ENCODE measurements at regions not wholly inside any gene's neighbourhood (a gene's known extent, or its start where the extent isn't known, plus 50 kb on each side); places are given as distances from the start of the nearest gene placed in this dataset.

- Histone ChIP-seq H3K4me2 (ENCODE audit: low read length) (no peak overlapping the region), H3K27ac (no peak overlapping the region), H3K79me2 (no peaks in the 10 kb centered on the region), H3K36me3 (ENCODE audit: control insufficient read depth, insufficient read depth, low read length) (no peaks in the 10 kb centered on the region), H2AFZ (no peak overlapping the region), H3K27me3 (ENCODE audit: control insufficient read depth, insufficient read depth, low read length) (no peaks in the 10 kb centered on the region), H3K4me3 (ENCODE audit: low read depth, low read length) (no peak overlapping the region), H3K9ac (no peak overlapping the region), H3K9me3 (ENCODE audit: control insufficient read depth, low read length) (no peaks in the 10 kb centered on the region), H3K4me1 (no peaks in the 10 kb centered on the region)
- TF ChIP-seq CTCF (IDR thresholded peaks at IDR 0.05), result no peak
Observed at GRCh38 chr1:83505148-83505547, 493.8 kb downstream of the TTLL7 start.

- no peak overlapping the region for H2AFZ ChIP-seq
- H3K4me2 ChIP-seq (ENCODE audit: low read length), result no peak overlapping the region
- TF ChIP-seq CTCF (IDR thresholded peaks at IDR 0.05), result no peak
- no peak overlapping the region for H3K27ac ChIP-seq
- H3K4me3 ChIP-seq (ENCODE audit: low read depth, low read length), result no peak overlapping the region
- no peaks in the 10 kb centered on the region for H3K9me3 ChIP-seq (ENCODE audit: control insufficient read depth, low read length)
- no peaks in the 10 kb centered on the region for H3K36me3 ChIP-seq (ENCODE audit: control insufficient read depth, insufficient read depth, low read length)
- H3K9ac ChIP-seq, result no peak overlapping the region
- no peaks in the 10 kb centered on the region for H3K79me2 ChIP-seq
- H3K4me1 ChIP-seq, result no peaks in the 10 kb centered on the region
- no peaks in the 10 kb centered on the region for H3K27me3 ChIP-seq (ENCODE audit: control insufficient read depth, insufficient read depth, low read length)
Observed at GRCh38 chr1:83503153-83503552, 495.8 kb downstream of the TTLL7 start.

GRCh38 chr1:83500987-83501591, 497.8 kb downstream of the TTLL7 start:
- Histone ChIP-seq H3K4me3 (ENCODE audit: low read depth, low read length) (no peak overlapping the region), H3K4me2 (ENCODE audit: low read length) (no peak overlapping the region), H2AFZ (no peak overlapping the region), H3K9ac (no peak overlapping the region), H3K27me3 (ENCODE audit: control insufficient read depth, insufficient read depth, low read length) (no peaks in the 10 kb centered on the region), H3K4me1 (no peaks in the 10 kb centered on the region), H3K27ac (no peak overlapping the region), H3K79me2 (no peaks in the 10 kb centered on the region), H3K36me3 (ENCODE audit: control insufficient read depth, insufficient read depth, low read length) (no peaks in the 10 kb centered on the region), H3K9me3 (ENCODE audit: control insufficient read depth, low read length) (no peaks in the 10 kb centered on the region)
- no peak for TF ChIP-seq CTCF (IDR thresholded peaks at IDR 0.05)

GRCh38 chr1:83500531-83500930, 498.4 kb downstream of the TTLL7 start:
- Histone ChIP-seq H3K4me2 (ENCODE audit: low read length) (no peak overlapping the region), H3K4me1 (no peaks in the 10 kb centered on the region), H3K9ac (no peak overlapping the region), H2AFZ (no peak overlapping the region), H3K79me2 (no peaks in the 10 kb centered on the region), H3K4me3 (ENCODE audit: low read depth, low read length) (no peak overlapping the region), H3K27me3 (ENCODE audit: control insufficient read depth, insufficient read depth, low read length) (no peaks in the 10 kb centered on the region), H3K9me3 (ENCODE audit: control insufficient read depth, low read length) (no peaks in the 10 kb centered on the region), H3K27ac (no peak overlapping the region), H3K36me3 (ENCODE audit: control insufficient read depth, insufficient read depth, low read length) (no peaks in the 10 kb centered on the region)
- TF ChIP-seq CTCF (IDR thresholded peaks at IDR 0.05), result no peak

GRCh38 chr1:83499998-83500397, 498.9 kb downstream of the TTLL7 start:
- no peaks in the 10 kb centered on the region for H3K27me3 ChIP-seq (ENCODE audit: control insufficient read depth, insufficient read depth, low read length)
- H3K4me3 ChIP-seq (ENCODE audit: low read depth, low read length), result no peak overlapping the region
- no peaks in the 10 kb centered on the region for H3K9me3 ChIP-seq (ENCODE audit: control insufficient read depth, low read length)
- TF ChIP-seq CTCF (IDR thresholded peaks at IDR 0.05), result no peak
- no peaks in the 10 kb centered on the region for H3K79me2 ChIP-seq
- no peaks in the 10 kb centered on the region for H3K36me3 ChIP-seq (ENCODE audit: control insufficient read depth, insufficient read depth, low read length)
- no peak overlapping the region for H3K4me2 ChIP-seq (ENCODE audit: low read length)
- H2AFZ ChIP-seq, result no peak overlapping the region
- H3K9ac ChIP-seq, result no peak overlapping the region
- H3K27ac ChIP-seq, result no peak overlapping the region
- no peaks in the 10 kb centered on the region for H3K4me1 ChIP-seq

Measured in parathyroid adenoma (tissue), 2 donors.